ENCODE measurements at regions not wholly inside any gene's neighbourhood (a gene's known extent, or its start where the extent isn't known, plus 50 kb on each side); places are given as distances from the start of the nearest gene placed in this dataset.

DNA sequence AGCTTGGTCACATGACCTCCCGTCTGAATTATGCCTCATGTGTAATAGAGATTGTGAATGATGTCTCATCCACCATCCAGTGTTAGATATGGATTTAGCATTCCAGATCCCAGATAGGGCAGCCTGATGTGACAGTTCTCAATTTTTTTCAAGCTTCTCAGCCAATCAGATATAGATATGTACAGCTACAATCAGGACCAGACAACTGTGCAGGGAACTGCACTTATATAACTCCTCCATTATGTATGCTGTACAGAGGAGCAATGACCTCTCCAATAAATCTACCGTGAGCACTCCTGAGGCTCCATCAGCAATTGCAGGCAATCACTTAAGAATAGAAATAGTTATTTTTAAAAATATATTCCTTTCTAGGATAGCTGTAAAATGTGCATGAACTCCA is 722.8 kb upstream of the SOX9 start:
- H4K20me1 ChIP-seq (replicated peaks; ENCODE audit: insufficient read depth): no peaks in the 10 kb centered on the region
- no peaks in the 10 kb centered on the region for H3F3A ChIP-seq (replicated peaks; ENCODE audit: low read depth)
- H3K36me3 ChIP-seq (ENCODE audit: insufficient read depth): no peaks in the 10 kb centered on the region
- H2AFZ ChIP-seq: no peak overlapping the region
- Mint-ChIP-seq H3K27me3 (ENCODE audit: insufficient read depth, low read depth, poor library complexity) (no peaks in the 10 kb centered on the region), H3K36me3 (ENCODE audit: low read depth) (no peaks in the 10 kb centered on the region), H3K27ac (no peak overlapping the region), H3K4me3 (no peak overlapping the region), H3K4me1 (peaks cover 7% of the 10 kb centered on the region), H3K9me3 (no peaks in the 10 kb centered on the region; the same call in 2 of the 3 replicates)
- no peak overlapping the region for H3K27ac ChIP-seq (ENCODE audit: low read depth)
- ATAC-seq (no peak), DNase-seq (ENCODE audit: low spot score) (no peak)
- no peak overlapping the region for H3K4me3 ChIP-seq
- no peaks in the 10 kb centered on the region for H3K79me2 ChIP-seq (replicated peaks; ENCODE audit: insufficient read depth)
- TF ChIP-seq EZH2phosphoT487 (IDR thresholded peaks at IDR 0.05; ENCODE audit: unreplicated experiment): no peak
- no peak for TF ChIP-seq STAT1 (IDR thresholded peaks at IDR 0.05; ENCODE audit: unreplicated experiment)
- TF ChIP-seq, protein P1, sequence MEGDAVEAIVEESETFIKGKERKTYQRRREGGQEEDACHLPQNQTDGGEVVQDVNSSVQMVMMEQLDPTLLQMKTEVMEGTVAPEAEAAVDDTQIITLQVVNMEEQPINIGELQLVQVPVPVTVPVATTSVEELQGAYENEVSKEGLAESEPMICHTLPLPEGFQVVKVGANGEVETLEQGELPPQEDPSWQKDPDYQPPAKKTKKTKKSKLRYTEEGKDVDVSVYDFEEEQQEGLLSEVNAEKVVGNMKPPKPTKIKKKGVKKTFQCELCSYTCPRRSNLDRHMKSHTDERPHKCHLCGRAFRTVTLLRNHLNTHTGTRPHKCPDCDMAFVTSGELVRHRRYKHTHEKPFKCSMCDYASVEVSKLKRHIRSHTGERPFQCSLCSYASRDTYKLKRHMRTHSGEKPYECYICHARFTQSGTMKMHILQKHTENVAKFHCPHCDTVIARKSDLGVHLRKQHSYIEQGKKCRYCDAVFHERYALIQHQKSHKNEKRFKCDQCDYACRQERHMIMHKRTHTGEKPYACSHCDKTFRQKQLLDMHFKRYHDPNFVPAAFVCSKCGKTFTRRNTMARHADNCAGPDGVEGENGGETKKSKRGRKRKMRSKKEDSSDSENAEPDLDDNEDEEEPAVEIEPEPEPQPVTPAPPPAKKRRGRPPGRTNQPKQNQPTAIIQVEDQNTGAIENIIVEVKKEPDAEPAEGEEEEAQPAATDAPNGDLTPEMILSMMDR (conservative IDR thresholded peaks at IDR 0.05; ENCODE audit: low read depth in 2 of 2): no peak
- no peak for TF ChIP-seq ZNF114 (CRISPR knock-in tag; IDR thresholded peaks at IDR 0.05)
- TF ChIP-seq, protein P2, sequence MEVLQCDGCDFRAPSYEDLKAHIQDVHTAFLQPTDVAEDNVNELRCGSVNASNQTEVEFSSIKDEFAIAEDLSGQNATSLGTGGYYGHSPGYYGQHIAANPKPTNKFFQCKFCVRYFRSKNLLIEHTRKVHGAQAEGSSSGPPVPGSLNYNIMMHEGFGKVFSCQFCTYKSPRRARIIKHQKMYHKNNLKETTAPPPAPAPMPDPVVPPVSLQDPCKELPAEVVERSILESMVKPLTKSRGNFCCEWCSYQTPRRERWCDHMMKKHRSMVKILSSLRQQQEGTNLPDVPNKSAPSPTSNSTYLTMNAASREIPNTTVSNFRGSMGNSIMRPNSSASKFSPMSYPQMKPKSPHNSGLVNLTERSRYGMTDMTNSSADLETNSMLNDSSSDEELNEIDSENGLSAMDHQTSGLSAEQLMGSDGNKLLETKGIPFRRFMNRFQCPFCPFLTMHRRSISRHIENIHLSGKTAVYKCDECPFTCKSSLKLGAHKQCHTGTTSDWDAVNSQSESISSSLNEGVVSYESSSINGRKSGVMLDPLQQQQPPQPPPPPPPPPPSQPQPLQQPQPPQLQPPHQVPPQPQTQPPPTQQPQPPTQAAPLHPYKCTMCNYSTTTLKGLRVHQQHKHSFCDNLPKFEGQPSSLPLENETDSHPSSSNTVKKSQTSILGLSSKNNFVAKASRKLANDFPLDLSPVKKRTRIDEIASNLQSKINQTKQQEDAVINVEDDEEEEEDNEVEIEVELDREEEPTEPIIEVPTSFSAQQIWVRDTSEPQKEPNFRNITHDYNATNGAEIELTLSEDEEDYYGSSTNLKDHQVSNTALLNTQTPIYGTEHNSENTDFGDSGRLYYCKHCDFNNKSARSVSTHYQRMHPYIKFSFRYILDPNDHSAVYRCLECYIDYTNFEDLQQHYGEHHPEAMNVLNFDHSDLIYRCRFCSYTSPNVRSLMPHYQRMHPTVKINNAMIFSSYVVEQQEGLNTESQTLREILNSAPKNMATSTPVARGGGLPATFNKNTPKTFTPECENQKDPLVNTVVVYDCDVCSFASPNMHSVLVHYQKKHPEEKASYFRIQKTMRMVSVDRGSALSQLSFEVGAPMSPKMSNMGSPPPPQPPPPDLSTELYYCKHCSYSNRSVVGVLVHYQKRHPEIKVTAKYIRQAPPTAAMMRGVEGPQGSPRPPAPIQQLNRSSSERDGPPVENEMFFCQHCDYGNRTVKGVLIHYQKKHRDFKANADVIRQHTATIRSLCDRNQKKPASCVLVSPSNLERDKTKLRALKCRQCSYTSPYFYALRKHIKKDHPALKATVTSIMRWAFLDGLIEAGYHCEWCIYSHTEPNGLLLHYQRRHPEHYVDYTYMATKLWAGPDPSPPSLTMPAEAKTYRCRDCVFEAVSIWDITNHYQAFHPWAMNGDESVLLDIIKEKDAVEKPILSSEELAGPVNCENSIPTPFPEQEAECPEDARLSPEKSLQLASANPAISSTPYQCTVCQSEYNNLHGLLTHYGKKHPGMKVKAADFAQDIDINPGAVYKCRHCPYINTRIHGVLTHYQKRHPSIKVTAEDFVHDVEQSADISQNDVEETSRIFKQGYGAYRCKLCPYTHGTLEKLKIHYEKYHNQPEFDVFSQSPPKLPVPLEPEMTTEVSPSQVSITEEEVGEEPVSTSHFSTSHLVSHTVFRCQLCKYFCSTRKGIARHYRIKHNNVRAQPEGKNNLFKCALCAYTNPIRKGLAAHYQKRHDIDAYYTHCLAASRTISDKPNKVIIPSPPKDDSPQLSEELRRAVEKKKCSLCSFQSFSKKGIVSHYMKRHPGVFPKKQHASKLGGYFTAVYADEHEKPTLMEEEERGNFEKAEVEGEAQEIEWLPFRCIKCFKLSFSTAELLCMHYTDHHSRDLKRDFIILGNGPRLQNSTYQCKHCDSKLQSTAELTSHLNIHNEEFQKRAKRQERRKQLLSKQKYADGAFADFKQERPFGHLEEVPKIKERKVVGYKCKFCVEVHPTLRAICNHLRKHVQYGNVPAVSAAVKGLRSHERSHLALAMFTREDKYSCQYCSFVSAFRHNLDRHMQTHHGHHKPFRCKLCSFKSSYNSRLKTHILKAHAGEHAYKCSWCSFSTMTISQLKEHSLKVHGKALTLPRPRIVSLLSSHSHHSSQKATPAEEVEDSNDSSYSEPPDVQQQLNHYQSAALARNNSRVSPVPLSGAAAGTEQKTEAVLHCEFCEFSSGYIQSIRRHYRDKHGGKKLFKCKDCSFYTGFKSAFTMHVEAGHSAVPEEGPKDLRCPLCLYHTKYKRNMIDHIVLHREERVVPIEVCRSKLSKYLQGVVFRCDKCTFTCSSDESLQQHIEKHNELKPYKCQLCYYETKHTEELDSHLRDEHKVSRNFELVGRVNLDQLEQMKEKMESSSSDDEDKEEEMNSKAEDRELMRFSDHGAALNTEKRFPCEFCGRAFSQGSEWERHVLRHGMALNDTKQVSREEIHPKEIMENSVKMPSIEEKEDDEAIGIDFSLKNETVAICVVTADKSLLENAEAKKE (CRISPR knock-in tag; IDR thresholded peaks at IDR 0.05): no peak
- TF ChIP-seq JUNB (IDR thresholded peaks at IDR 0.05; ENCODE audit: unreplicated experiment): no peak
- TF ChIP-seq, protein P3, sequence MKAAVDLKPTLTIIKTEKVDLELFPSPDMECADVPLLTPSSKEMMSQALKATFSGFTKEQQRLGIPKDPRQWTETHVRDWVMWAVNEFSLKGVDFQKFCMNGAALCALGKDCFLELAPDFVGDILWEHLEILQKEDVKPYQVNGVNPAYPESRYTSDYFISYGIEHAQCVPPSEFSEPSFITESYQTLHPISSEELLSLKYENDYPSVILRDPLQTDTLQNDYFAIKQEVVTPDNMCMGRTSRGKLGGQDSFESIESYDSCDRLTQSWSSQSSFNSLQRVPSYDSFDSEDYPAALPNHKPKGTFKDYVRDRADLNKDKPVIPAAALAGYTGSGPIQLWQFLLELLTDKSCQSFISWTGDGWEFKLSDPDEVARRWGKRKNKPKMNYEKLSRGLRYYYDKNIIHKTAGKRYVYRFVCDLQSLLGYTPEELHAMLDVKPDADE (IDR thresholded peaks at IDR 0.05): no peak
- TF ChIP-seq, protein P4, sequence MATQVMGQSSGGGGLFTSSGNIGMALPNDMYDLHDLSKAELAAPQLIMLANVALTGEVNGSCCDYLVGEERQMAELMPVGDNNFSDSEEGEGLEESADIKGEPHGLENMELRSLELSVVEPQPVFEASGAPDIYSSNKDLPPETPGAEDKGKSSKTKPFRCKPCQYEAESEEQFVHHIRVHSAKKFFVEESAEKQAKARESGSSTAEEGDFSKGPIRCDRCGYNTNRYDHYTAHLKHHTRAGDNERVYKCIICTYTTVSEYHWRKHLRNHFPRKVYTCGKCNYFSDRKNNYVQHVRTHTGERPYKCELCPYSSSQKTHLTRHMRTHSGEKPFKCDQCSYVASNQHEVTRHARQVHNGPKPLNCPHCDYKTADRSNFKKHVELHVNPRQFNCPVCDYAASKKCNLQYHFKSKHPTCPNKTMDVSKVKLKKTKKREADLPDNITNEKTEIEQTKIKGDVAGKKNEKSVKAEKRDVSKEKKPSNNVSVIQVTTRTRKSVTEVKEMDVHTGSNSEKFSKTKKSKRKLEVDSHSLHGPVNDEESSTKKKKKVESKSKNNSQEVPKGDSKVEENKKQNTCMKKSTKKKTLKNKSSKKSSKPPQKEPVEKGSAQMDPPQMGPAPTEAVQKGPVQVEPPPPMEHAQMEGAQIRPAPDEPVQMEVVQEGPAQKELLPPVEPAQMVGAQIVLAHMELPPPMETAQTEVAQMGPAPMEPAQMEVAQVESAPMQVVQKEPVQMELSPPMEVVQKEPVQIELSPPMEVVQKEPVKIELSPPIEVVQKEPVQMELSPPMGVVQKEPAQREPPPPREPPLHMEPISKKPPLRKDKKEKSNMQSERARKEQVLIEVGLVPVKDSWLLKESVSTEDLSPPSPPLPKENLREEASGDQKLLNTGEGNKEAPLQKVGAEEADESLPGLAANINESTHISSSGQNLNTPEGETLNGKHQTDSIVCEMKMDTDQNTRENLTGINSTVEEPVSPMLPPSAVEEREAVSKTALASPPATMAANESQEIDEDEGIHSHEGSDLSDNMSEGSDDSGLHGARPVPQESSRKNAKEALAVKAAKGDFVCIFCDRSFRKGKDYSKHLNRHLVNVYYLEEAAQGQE (IDR thresholded peaks at IDR 0.05; ENCODE audit: unreplicated experiment): no peak
- no peak for TF ChIP-seq ZNF331 (CRISPR knock-in tag; IDR thresholded peaks at IDR 0.05; ENCODE audit: low read depth)
- no peak for TF ChIP-seq NANOG (IDR thresholded peaks at IDR 0.05; ENCODE audit: borderline replicate concordance)
- no peak for TF ChIP-seq EZH2 (IDR thresholded peaks at IDR 0.05; ENCODE audit: low read depth, unreplicated experiment)
- TF ChIP-seq CREB1 (CRISPR knock-in tag; IDR thresholded peaks at IDR 0.05; ENCODE audit: low read depth): no peak
- TF ChIP-seq POLR2AphosphoS5 (IDR thresholded peaks at IDR 0.05; ENCODE audit: low read depth): no peak
- no peak overlapping the region for H3K4me2 ChIP-seq
- H3K4me1 ChIP-seq (ENCODE audit: insufficient read depth): peaks cover 5% of the 10 kb centered on the region; the same call in 1 of the 2 replicates
- H3K27me3 ChIP-seq (ENCODE audit: insufficient read depth): no peaks in the 10 kb centered on the region
- peaks cover 4% of the 10 kb centered on the region; the same call in 1 of the 2 replicates for H3K9me2 ChIP-seq (ENCODE audit: insufficient read depth)

Data from GM23338 (cell line).